HCT116 (cell line): ENCODE measurements at regions not wholly inside any gene's neighbourhood (a gene's known extent, or its start where the extent isn't known, plus 50 kb on each side); places are given as distances from the start of the nearest gene placed in this dataset.

Experiments used
- EZH2 ChIP-seq: fragments of 200-600 bp; sonication (generic); IDR thresholded peaks from 2 replicates; pipeline ENCODE4 v1.6.1; 2017; ENCODE audit warnings: antibody characterized with exemption, mixed run types
- EZH2phosphoT487 ChIP-seq: fragments of 200-600 bp; IDR thresholded peaks from 2 replicates; pipeline ENCODE4 v1.6.1; 2018; ENCODE audit warnings: antibody characterized with exemption, borderline replicate concordance
- POLR2A ChIP-seq: IDR thresholded peaks from 2 replicates; pipeline ENCODE4 v1.7.0; 2011; ENCODE audit warnings: borderline replicate concordance; ENCODE audit not compliant: insufficient read depth, insufficient read length; ENCODE audit errors: extremely low read depth
- TF ChIP-seq, protein P1 (sequence below): IDR thresholded peaks from 2 replicates; pipeline ENCODE4 v1.6.1; 2012

DNA sequence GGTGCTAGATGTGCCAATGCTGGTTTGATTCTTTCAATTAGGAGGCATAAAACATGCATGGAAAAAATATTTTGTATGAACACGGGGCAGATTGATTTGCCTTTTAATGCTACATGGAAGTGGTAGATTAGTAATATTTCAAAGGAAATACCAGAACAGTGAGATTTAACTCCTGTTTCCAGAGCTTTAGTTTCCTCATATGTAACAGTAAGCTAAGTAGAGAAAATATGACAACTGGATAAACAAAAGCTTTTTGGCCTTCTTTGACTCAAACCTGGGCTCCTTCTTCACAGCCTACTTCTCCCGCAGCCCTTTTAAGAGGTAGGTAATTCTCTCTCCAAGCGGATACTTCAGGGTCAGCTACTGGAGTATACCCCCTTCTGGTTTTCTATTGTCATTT is 254.2 kb upstream of the TRPC7 start:
- no peak for TF ChIP-seq POLR2A
- TF ChIP-seq EZH2 = no peak
- TF ChIP-seq, protein P1, sequence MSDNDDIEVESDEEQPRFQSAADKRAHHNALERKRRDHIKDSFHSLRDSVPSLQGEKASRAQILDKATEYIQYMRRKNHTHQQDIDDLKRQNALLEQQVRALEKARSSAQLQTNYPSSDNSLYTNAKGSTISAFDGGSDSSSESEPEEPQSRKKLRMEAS = no peak
- no peak for TF ChIP-seq EZH2phosphoT487
